PFSK-1 (cell line): ENCODE measurements at regions not wholly inside any gene's neighbourhood (a gene's known extent, or its start where the extent isn't known, plus 50 kb on each side); places are given as distances from the start of the nearest gene placed in this dataset.

Experiments used
- POLR2AphosphoS5 ChIP-seq: IDR thresholded peaks from 2 replicates; pipeline ENCODE4 v1.6.1; 2012; ENCODE audit warnings: low read depth, mild to moderate bottlenecking, control low read depth, low read length, moderate library complexity
- REST ChIP-seq, 2 experiments: IDR thresholded peaks; 2 replicates each; pipeline versions ENCODE4 v1.6.1 to v1.8.0; 2011 to 2012; ENCODE audit warnings: low read depth in 2 of 2, low read length in 2 of 2, control low read depth in 1 of 2, inconsistent platforms in 1 of 2, mild to moderate bottlenecking in 1 of 2, moderate library complexity in 1 of 2; ENCODE audit not compliant: insufficient read depth in 1 of 2
- SIN3A ChIP-seq: IDR thresholded peaks from 2 replicates; pipeline ENCODE4 v1.6.1; 2012; ENCODE audit warnings: mild to moderate bottlenecking, low read length, moderate library complexity, borderline replicate concordance; ENCODE audit not compliant: insufficient read depth

- TF ChIP-seq SIN3A (no peak), REST (IDR thresholded peaks at IDR 0.05; ENCODE audit: insufficient read depth in 1 of 2, low read depth in 2 of 2, low read length in 2 of 2) (no peak), POLR2AphosphoS5 (no peak)
These were observed 84.8 kb upstream of the C1QTNF7 start for GRCh38 chr4:15343000-15343399.
